HG02588 (cell line): ENCODE measurements at regions not wholly inside any gene's neighbourhood (a gene's known extent, or its start where the extent isn't known, plus 50 kb on each side); places are given as distances from the start of the nearest gene placed in this dataset.

ENCODE experiments used
- ATAC-seq: cut with Tn5 transposase; IDR thresholded peaks from one replicate; pipeline ENCODE4 v1.9.1; 2021; ENCODE audit warnings: mild to moderate bottlenecking, moderate library complexity; ENCODE audit not compliant: unreplicated experiment

DNA sequence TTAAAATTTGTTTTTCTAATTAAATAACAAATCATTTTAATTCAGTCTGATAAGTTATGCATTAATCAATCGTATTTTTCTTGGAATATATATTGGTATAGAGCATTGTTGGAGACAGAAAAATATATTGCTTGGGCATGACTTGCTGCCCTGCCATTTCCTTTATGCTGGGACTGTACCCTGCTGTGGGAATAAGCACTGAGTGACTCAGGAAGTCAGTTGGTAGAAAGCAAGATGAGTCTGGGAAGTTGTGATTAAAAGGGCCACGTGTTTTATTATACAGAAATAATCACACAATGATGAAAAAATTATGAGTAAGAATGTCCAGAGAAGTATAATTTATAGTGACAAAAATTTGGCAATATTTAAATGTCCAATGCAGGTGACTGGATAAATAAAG is 139.5 kb downstream of the KIF18A start:
- no peak for ATAC-seq

- ATAC-seq, result no peak
Measured at GRCh38 chr11:27965559-27965958, 142.4 kb downstream of the KIF18A start.

DNA sequence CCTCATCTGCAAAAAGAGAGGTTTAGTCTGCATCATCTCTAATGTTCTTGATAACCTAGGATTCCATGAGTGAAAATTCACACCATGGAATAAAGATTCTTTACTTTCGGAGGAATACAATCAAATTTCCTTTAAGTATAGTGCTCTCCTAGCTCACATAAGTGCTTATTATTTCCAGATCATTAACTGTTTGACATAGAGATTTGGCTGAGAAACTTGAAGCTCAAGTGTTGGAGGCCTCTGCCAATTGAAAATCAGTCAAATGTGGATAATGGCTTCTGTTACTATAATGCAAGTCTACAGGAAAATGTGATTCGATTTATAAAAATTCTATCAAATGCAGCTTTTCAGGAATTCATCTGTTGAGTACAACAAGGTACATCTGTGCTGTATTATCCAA is 144.6 kb downstream of the KIF18A start:
- no peak for ATAC-seq

- ATAC-seq, result no peak
Measured at GRCh38 chr11:27949951-27950738, 157.8 kb downstream of the KIF18A start.

DNA sequence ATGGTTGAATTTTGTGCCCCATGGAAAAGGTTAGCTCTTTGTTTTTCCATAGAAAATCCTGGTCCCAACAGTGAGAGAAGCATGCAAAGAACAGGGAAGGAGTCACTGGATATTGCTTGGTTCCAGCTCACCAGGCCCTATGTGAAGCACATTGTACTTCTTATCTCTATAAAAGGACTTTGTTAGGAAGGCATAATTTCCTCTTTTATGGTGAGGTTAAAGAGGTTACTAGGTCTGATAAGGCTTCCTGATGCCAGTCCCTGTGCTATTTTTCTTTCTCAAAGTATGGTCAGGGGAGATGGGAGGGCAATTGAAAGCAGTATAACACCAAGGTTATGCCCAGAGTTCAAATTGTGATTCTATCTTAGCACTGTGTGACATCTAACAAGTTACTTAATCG is 162.6 kb downstream of the KIF18A start:
- ATAC-seq, result no peak

DNA sequence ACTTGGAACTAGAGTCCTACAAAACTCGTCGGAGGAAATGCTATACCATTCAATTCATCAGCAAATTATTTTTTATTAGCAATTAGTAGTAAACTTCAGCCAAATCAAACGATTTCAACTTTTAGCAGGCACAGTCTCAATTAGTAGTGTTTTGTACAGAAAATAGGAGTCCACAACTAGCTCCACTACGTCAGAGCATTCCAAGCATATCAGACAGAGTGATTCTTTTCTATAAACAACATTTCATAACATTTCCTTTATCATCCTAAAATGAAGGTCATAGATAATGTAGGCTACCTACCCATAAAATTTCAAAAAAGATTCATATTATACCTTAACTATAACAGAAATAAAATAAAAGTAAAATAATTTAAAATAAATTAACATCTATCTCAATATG is 169.9 kb downstream of the KIF18A start:
- no peak for ATAC-seq

GRCh38 chr11:27934830-27935145 is 173.2 kb downstream of the KIF18A start:
- no peak for ATAC-seq

- no peak for ATAC-seq
Measured at GRCh38 chr11:27933992-27934829, 173.7 kb downstream of the KIF18A start.

DNA sequence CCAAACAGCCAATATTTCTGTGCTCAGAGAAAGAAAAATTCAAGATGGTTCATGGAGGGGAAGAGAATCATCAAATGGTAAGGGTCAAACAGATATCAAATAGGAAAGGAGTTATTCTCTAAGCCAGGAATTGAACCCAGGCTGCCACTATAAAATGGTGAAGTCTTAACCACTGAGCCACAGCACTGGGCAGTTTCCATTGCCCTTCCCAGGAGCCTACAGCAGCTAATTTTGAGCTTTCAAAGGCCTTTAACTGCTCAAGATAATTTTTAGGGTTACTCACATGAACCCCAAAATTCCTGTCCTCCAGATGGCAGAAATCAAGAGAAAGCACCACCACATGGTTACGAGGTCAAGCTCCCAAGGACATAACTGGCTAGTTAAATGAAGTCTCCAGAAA is 176.2 kb downstream of the KIF18A start:
- no peak for ATAC-seq

- no peak for ATAC-seq
Measured at GRCh38 chr11:27930946-27931345, 177.0 kb downstream of the KIF18A start.

- ATAC-seq, result no peak
Measured at GRCh38 chr11:27928809-27929208, 179.1 kb downstream of the KIF18A start.

DNA sequence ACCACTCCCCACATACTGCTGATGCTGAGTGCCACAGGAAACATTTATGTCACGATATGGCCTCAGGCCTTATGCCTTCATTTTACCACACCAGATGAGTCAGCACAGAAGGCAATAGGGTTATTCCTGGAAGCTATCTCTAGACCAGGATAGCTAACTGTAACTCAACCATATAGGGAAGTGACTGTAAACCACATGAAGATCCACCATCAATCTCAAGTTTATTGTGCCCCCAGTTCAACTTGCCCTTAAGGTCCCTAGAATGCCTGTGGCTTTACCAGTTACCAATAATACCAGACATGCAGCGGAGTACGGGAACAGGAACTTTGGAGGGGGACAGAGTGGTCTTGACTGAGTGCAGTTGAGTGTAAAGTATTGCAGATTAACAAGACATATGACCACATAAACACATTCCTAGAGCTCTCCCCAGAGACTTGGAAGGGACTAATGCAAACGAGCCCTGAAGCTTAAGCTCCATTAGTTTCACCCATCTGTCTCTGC is 180.9 kb downstream of the KIF18A start:
- ATAC-seq, result no peak

DNA sequence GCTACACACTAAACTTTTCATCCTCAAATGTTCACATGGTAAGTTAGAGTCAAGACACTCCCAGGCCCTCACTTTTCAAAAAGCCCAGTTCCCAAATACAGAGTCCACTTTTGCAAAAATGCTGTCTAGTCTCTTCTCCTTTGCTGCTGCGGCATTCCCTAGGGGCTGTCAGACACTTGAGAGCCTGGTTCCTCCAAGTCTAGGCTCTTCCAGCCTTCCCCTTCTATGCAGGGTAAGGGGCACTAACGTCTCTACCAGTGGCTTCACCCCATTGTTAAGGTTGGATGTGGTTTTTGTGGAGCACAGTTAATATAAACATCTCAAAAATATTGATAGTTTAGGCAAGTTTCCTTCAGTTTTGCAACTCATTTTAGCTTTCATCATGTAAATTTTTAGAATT is 181.5 kb downstream of the KIF18A start:
- no peak for ATAC-seq

- ATAC-seq, result no peak
Measured at GRCh38 chr11:27921472-27921871, 186.5 kb downstream of the KIF18A start.

GRCh38 chr11:27916541-27917100 is 191.3 kb downstream of the KIF18A start:
- peak; percentile 91 for ATAC-seq

- ATAC-seq, result no peak
Measured at GRCh38 chr11:27914080-27914479, 193.9 kb downstream of the KIF18A start.

DNA sequence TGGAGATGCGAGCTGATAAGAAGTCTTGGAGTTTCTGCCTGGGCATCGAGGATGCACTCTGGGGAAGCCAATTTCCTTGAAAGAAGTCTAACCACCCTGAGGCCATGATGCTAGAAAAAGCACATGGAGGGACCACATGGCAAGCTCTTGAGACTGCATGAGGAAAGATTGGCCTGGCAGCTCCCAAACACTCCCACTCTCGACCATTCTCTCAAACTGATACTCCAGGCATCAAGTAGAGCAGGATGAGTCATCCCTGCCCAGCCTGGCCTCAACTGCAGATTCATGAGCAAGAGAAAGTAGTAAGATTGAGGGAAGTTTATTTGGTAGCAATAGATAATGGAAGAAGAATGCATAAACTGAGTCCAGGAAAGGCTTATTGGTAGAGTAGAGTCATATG is 194.3 kb downstream of the KIF18A start:
- ATAC-seq, result no peak

- ATAC-seq, result no peak
Measured at GRCh38 chr11:27912916-27913315, 195.0 kb downstream of the KIF18A start.

GRCh38 chr11:27910186-27910931 is 197.6 kb downstream of the KIF18A start:
- no peak for ATAC-seq

GRCh38 chr11:27909386-27909785 is 198.6 kb downstream of the KIF18A start:
- ATAC-seq, result no peak

- ATAC-seq, result no peak
Measured at GRCh38 chr11:27908621-27909020, 199.3 kb downstream of the KIF18A start.
